HG02610 (cell line): ENCODE measurements at regions not wholly inside any gene's neighbourhood (a gene's known extent, or its start where the extent isn't known, plus 50 kb on each side); places are given as distances from the start of the nearest gene placed in this dataset.

Source experiments
- ATAC-seq: cut with Tn5 transposase; IDR thresholded peaks from one replicate; pipeline ENCODE4 v1.9.1; 2021; ENCODE audit warnings: mild to moderate bottlenecking, moderate library complexity; ENCODE audit not compliant: unreplicated experiment

- no peak for ATAC-seq
Observed at GRCh38 chr1:29548091-29548490, 311.8 kb downstream of the PTPRU start.

GRCh38 chr1:29547300-29547699 lies 311.0 kb downstream of the PTPRU start:
- no peak for ATAC-seq

GRCh38 chr1:29546496-29546895 lies 310.2 kb downstream of the PTPRU start:
- no peak for ATAC-seq

- ATAC-seq, result no peak
Observed at GRCh38 chr1:29544406-29544805, 308.1 kb downstream of the PTPRU start.

GRCh38 chr1:29543586-29543985 lies 307.3 kb downstream of the PTPRU start:
- no peak for ATAC-seq

- ATAC-seq, result no peak
Observed at GRCh38 chr1:29542548-29542947, 306.2 kb downstream of the PTPRU start.

- ATAC-seq, result no peak
Observed at GRCh38 chr1:29541631-29542030, 305.3 kb downstream of the PTPRU start.

GRCh38 chr1:29540801-29541357 lies 304.6 kb downstream of the PTPRU start:
- no peak for ATAC-seq

GRCh38 chr1:29539971-29540370 lies 303.6 kb downstream of the PTPRU start:
- ATAC-seq, result no peak

- no peak for ATAC-seq
Observed at GRCh38 chr1:29538586-29538985, 302.3 kb downstream of the PTPRU start.

- ATAC-seq, result no peak
Observed at GRCh38 chr1:29532751-29533150, 296.4 kb downstream of the PTPRU start.

GRCh38 chr1:29532285-29532684 lies 296.0 kb downstream of the PTPRU start:
- ATAC-seq, result no peak

- ATAC-seq, result no peak
Observed at GRCh38 chr1:29531596-29531995, 295.3 kb downstream of the PTPRU start.

GRCh38 chr1:29529677-29530278 lies 293.5 kb downstream of the PTPRU start:
- ATAC-seq, result no peak

GRCh38 chr1:29527314-29528004 lies 291.1 kb downstream of the PTPRU start:
- no peak for ATAC-seq

- ATAC-seq, result no peak
Observed at GRCh38 chr1:29525941-29526340, 289.6 kb downstream of the PTPRU start.

GRCh38 chr1:29524285-29525065 lies 288.2 kb downstream of the PTPRU start:
- ATAC-seq, result no peak

GRCh38 chr1:29523576-29523975 lies 287.3 kb downstream of the PTPRU start:
- ATAC-seq, result no peak

- no peak for ATAC-seq
Observed at GRCh38 chr1:29523136-29523535, 286.8 kb downstream of the PTPRU start.

- no peak for ATAC-seq
Observed at GRCh38 chr1:29521811-29522580, 285.7 kb downstream of the PTPRU start.

GRCh38 chr1:29521438-29521715 lies 285.1 kb downstream of the PTPRU start:
- ATAC-seq, result no peak
